Epithelial cell of prostate (primary cell): ENCODE measurements at regions not wholly inside any gene's neighbourhood (a gene's known extent, or its start where the extent isn't known, plus 50 kb on each side); places are given as distances from the start of the nearest gene placed in this dataset.

Experiments used
- DNase-seq: peaks from one replicate; pipeline ENCODE4 v3.0.0-alpha.2; 2011; ENCODE audit warnings: low read depth, low spot score
- H3K27ac ChIP-seq: fragments of 450-650 bp; 2 replicates; pipeline ENCODE4 v1.5.1; 2017; ENCODE audit warnings: mild to moderate bottlenecking

DNA sequence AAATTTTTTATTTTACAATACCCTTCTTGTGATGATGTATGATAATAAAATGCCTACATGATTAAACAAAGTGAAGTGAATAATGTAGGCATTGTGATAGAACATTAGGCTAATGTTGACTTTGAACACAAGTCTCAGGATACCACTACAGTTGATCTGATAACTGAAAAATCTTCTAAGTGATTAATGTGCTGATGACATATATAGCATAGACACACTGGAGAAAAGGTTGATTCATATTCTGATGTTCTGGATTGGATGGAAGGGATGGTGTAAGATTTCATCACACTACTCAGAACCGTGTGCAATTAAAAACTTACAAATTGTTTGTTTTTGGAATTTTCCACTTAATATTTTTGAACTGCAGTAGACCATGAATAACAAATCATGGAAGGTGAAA lies 738.5 kb downstream of the TECRL start:
- H3K27ac ChIP-seq = no peak overlapping the region
- no peak for DNase-seq

DNA sequence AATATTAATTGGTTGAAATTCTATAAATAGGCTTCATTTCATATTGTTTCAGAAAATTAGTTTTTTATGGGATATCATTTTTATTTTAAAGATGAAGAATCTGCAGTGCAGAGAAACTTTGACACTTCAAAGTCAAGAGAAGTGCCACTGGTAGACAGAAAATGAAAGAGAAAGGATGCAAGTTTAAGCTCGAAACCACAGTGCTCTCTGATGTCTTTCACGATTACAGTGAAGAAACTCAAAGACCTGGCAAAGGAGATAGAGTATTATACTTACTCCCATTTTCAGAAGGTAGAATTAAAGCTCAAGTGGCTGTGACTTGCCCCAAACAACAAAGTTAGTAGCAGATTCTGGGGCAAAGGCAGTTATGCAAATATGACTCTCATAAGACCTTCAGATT lies 745.4 kb downstream of the TECRL start:
- DNase-seq = no peak

DNA sequence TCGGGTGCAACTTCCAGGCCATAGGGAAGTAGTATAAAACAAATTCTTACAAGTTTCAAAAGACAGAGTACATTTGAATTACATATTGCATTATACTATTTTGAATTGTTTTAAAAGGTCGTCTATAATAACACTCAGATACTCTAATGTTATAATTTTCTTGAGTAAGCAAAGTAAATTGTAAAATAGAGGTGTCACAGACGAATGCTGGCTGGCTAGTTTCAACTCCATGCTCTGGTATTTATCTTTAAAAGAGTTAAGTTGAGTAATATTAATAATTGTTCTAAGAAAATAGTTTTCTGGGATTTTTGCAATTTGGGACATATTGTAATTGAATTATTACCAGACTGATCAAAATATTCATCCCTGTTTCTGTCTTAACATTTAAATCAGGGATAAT lies 764.9 kb downstream of the TECRL start:
- H3K27ac ChIP-seq = no peak overlapping the region
- no peak for DNase-seq

More for the DNA sequence above, 745.4 kb downstream of the TECRL start:
- no peak overlapping the region for H3K27ac ChIP-seq

DNA sequence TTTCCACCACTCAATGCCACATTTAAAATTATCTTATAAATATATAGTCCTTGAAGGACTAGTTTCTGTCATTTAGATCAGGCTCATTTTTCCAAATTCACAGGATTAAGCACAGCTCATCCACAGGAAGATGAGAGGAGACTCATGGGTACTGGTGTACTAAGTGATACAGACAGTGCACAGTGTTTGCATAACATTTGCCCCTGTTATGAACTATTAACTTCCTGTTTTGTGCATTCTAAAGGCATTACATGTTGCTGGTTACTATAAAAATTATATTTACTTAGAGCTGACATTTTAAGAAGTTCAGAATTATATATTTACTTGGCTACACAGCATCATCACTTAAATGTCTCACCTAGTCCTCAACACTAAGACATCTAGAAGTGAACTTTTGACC lies 772.0 kb downstream of the TECRL start:
- H3K27ac ChIP-seq = no peak overlapping the region
- no peak for DNase-seq

DNA sequence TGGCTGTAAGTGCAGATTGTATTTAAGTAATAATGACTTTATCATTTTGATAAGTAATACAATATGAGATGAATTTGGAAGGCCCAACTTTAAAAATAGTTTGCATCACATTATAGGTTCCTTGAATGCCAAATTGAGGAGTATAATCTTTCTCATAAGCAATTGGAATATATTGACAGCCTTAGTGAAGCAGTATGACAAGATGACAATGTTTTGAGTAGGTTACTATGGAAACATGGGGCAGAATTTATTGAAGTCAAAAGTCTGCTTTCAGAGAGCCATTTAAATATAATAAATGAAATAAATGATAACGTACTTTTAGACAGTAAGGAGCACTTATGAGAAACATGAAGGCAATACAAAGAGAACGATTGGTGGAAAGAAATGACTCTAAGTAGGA lies 776.4 kb downstream of the TECRL start:
- H3K27ac ChIP-seq = no peak overlapping the region
- DNase-seq = no peak

DNA sequence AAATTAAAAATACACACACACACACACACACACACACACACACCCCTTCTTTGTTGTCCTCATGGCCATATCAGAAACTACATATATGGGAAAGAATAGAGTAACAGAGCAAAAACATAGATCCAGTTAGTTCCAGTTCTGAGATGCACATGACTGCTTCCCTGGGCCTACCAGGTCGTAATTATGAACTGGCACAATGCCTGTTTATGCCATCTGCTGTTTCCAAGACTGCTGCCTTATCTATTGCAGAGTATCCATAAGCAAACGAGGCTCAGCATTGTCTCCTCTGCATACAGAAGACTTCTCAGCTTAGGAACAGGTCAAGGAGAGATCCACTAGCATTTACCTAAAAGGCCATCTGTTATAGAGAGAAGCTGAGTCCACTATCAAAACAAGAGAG lies 789.0 kb downstream of the TECRL start:
- no peak overlapping the region for H3K27ac ChIP-seq
- no peak for DNase-seq

DNA sequence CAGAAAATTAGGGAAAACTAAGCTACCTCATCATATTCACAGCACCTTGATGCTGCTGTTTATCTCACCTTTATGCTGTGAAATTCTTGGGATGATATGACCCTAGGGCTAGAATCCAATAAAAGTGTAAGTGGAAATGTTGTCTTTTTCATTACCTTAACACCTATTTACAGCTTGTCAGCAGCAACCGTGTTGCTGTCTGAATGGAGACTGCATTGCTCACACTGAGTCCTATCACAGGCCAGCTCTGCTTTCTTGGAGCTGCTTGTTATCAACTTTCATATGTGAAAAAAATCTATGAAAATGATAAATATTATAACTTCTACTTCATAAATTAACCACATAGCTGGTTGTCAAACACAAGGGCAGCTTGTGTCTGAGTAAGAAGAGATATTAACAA lies 789.5 kb downstream of the TECRL start:
- DNase-seq = no peak
- no peak overlapping the region for H3K27ac ChIP-seq

DNA sequence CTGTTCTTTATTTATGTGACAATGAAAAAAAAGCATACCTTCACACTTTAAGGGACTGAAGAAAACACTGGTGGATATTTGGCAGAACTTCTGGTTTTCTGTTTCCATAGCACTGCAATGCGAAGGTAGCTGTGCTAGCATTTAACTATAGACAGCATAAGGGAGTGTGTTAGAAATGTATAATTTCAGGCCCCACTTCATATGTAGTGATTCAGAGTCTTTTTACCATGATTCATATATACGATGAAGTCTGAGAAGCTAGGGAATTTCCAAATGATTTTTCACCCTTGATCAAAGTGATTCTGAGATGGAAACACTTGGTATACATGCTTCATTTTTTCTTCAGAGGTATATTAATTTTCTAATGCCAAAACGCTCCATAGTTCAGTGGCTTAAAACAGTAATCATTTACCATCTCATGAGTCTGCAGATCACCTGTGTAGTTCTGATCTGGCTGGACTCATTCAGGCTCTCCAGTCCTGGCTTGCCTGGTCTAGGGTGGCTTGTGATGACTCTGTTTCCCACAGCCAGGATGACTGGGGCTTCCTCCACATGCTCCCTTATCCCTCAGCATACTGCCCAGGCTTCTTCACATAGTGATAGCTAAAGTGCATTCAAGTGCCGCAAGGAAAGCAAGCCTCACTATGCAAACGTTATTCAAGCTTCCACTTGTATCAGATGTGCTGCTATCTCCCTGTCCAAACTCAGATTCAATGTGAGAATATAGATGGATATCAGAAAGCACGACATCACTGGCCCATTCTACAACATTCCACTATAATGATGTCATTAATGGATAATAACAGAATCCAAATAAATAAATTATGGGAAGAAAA lies 790.1 kb downstream of the TECRL start:
- no peak overlapping the region for H3K27ac ChIP-seq
- DNase-seq = no peak

DNA sequence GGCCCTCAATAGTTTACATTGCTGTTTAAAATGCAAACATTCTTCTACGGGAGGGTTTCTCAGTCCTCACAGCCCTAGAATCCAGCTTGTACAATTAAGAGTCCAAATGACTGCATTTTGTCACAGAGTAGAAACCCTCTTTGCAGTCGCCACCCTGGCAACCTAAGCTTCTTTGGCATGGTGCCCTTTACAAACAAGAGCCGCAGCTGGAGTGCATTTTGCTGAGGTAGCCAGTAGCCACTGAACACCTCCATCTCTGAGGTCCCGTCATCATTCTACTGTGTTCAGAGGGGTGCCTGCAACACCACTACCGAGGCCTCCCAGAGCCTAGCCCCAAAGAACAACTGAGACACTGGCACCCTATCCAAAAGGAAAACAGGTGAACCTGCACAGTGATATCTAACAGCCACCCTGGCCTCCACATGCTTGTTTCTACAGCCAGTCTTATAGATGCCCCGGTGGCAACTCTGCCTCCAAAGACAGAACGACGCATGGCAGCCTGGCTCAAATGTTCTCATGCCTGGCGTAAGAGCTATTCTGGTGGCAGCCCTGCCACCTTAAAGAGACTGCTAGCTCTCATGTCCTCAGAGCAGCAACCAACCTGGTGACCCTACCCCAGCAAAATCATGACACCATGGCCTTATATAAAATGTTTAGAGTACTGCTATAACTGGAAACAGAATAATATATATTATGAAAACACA lies 801.9 kb downstream of the TECRL start:
- no peak for DNase-seq
- no peak overlapping the region for H3K27ac ChIP-seq

DNA sequence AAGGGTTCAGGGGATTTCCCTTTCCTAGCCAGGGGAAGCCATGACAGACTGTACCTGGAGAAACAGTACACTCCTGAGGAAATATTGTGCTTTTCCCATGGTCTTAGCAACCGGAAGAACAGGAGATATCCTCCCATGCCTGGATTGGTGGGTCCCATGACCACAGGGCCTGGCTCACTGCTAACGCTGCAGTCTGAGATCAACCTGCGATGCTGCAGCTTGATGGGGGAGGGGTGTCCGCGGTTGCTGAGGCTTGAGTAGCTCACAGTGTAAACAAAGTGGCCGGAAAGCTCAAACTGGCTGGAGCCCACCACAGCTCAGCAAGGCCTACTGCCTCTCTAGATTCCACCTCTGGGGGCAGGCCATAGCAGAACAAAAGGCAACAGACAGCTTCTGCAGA lies 819.5 kb downstream of the TECRL start:
- no peak for DNase-seq
- H3K27ac ChIP-seq = no peak overlapping the region

DNA sequence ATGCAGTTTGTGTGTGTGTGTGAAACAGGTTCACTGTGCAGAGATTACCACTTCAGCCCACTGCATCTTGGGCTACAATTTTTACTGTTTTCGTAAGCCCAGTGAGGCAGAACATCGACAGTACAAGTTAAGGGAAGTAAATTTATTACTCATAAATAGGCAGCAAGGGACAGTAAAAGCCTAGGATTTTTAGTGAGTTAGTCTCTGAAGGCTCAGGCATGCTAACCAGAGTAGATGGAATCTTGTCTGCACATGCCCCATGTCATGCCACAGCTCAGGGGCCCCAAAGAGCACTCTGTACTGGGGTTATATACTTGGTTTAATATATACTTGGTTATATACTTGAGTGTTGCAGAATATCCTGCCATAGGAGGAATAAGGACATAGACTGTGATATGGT lies 825.7 kb downstream of the TECRL start:
- no peak for DNase-seq
- H3K27ac ChIP-seq = no peak overlapping the region

DNA sequence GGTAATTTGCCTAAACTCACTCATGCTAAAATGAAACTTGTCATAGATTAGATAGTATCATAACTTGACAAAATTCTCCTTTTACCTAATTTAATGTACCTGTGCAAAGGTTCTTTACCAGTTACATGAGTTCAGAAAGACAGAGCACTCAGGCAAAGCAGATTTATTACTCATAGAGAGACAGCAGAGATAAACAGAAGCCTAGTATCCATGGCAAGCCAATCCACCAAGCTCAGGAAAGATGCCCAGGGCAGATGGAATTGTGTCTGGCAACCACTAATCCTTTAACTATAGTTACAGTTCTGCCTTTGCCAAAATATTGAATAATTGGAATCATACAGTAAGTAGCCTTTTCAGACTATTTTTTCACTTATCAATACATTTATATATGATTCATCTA lies 826.2 kb downstream of the TECRL start:
- DNase-seq = no peak
- no peak overlapping the region for H3K27ac ChIP-seq

DNA sequence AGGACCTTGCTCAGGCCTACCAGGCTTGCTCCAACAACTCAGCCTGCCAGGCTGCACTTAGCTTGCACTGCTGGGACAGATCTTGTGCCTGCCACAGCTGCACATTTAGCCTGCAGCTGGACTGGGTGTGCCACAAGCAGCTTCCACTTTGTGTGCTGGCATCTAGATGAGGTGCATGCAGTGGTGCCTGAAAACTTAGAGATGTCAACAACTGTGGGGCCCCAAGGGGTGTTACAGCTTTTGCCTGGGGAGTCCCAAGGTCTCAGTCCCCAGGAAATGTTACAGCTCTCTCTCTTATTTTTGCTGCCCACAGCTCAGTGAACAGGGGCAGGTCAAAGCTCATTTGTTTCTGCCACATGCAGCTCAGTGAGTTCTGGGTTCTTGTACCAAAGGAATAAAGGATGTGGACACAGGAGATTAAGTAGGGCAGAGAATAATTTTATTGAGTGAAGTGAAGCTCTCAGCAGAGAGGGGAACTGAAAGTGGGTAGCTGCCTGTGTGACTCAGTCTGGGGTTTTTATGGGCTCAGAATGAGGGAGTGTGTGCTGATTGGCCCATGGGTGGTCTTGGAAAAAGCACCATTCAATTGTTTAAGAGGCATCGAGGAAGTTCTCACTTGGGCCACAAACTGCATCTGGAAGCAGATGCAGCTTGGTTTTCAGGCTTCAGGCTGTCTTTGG lies 828.3 kb downstream of the TECRL start:
- H3K27ac ChIP-seq = no peak overlapping the region
- DNase-seq = no peak

DNA sequence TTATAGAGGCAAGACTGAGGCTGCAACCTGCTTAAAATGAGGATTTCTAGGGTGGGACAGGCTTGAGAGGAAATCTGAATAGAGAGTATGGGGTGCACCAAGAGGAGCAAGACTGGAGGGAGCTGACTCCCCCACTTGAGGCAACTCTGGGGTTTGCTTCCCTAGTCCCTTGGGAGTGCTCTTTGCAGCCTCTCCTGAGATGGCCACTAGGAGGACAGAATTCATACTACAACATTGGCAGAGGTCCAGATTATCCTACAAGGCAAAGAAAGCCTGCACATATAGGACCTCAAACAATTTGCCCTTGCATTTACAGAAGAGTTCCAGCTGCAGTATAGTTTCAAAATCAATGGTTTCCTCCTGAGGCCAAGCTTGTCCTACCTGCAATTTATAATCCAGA lies 830.9 kb downstream of the TECRL start:
- H3K27ac ChIP-seq = no peak overlapping the region
- no peak for DNase-seq

DNA sequence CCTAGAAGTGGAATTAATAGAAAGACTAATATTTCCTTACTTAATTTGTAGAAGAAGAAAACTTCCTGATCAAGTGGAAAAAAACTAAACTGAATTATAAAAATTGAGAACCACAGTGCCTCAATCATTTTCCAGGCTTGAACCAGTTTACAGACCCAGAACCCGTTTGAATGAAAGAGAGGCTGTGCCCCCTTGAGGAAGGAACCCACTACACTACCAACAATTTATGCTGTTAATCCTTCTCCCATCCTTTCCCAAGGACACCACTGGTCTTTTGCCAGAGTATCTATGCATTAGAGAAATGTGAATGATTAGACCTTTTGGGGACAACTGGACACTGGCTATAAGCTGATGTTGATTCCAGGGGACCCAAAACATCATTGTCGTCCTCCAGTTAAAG lies 842.6 kb downstream of the TECRL start:
- H3K27ac ChIP-seq = no peak overlapping the region
- no peak for DNase-seq

DNA sequence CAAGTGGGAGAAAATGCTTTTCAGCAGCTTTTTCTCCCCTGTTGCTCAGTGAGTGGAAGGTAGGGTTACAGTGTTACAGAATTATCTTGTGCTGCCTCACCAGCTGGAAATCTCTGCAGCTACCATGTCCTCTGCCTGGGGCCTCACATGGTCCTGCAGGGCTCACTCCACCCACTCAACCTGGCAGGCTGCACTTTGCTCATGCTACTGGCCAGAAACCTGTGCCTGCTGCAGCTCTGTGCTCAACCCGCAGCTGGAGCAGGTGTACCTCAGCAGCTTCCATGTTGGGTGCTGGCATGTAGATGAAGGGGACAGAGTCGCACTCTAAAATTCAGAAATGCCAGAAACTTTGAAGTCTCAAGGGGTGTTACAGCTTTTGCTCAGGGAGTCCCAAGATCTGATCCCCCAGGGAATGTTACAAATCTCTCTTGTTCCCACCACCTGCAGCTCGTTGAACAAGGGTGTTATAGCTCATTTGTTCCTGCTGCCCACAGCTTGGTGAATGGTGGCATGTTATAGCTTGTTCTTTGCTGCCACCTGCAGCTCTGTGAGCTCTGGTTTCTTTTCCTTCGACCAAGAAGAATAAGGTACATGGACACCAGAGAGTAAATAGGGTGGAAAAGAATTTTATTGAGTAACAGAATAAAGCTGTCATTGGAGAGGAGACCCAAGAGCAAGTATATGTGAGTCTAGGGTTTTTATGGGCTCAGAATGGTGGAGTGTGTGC lies 845.8 kb downstream of the TECRL start:
- no peak for DNase-seq
- no peak overlapping the region for H3K27ac ChIP-seq

DNA sequence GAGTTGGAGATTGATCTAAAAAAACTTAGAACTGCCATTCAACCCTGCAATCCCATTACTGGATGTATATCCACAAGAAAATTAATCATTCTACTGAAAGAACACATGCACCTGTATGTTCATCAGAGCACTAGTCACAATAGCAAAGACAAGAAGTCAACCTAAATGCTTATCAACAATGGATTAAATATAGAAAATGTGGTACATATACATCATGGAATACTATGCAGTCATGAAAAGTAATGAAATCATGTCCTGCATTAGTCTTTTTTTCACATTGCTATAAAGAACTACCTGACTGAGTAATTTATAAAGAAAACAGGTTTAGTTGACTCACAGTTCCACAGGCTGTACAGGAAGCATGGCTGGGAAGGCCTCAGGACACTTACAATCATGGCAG lies 850.5 kb downstream of the TECRL start:
- H3K27ac ChIP-seq = no peak overlapping the region
- DNase-seq = no peak

DNA sequence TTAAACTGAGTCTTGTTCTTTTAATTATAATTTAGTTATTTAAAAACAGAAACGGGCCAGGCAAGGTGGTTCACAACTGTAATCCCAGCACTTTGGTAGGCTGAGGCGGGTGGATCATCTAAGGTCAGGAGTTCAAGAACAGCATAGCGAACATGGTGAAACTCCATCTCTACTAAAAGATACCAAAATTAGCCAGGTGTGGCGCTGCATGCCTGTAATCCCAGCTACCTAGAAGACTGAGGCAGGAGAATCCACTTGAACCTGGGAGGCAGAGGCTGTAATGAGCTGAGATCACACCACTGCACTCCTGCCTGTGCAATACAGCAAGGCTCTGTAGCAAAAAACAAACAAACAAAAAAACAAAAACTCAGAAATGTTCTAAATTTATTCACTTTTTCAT lies 852.9 kb downstream of the TECRL start:
- no peak for DNase-seq
- H3K27ac ChIP-seq = no peak overlapping the region

DNA sequence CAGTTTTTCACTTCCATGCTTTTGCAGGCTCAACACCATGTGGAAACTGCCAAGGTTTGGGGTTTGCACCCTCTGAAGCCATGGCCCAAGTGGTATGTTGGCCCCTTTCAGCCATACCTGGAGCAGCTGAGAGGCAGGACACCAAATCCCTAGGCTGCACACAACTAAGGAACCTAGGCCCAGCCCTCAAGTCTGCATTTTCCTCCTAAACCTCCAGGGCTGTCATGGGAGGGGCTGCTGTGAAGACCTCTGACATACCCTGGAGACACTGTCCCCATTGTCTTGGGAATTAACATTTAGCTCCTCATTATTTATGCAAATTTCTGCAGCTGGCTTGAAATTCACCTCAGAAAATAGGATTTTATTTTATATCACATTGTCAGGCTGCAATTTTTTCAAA lies 856.1 kb downstream of the TECRL start:
- no peak overlapping the region for H3K27ac ChIP-seq
- DNase-seq = no peak

DNA sequence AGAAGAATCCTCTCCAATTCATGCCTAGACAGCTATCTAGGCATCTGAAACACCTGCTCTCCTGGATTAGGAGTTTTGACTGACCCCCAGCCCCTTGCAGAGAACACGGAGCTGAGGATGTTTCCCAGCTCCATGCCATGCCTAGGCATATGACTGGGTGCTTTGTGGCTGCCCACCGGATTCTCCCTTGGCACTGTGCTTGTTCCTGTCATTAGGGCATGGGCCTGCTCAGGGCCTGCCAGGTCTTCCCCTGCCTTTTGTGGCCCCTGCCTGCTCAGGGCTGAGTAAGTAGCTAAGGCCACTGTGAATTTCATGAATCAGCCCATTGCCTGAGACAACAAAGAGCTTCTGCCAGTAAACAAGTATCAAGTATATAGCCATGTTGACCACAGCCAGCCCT lies 867.4 kb downstream of the TECRL start:
- DNase-seq = no peak
- no peak overlapping the region for H3K27ac ChIP-seq
